ENCODE measurements at regions not wholly inside any gene's neighbourhood (a gene's known extent, or its start where the extent isn't known, plus 50 kb on each side); places are given as distances from the start of the nearest gene placed in this dataset.

DNA sequence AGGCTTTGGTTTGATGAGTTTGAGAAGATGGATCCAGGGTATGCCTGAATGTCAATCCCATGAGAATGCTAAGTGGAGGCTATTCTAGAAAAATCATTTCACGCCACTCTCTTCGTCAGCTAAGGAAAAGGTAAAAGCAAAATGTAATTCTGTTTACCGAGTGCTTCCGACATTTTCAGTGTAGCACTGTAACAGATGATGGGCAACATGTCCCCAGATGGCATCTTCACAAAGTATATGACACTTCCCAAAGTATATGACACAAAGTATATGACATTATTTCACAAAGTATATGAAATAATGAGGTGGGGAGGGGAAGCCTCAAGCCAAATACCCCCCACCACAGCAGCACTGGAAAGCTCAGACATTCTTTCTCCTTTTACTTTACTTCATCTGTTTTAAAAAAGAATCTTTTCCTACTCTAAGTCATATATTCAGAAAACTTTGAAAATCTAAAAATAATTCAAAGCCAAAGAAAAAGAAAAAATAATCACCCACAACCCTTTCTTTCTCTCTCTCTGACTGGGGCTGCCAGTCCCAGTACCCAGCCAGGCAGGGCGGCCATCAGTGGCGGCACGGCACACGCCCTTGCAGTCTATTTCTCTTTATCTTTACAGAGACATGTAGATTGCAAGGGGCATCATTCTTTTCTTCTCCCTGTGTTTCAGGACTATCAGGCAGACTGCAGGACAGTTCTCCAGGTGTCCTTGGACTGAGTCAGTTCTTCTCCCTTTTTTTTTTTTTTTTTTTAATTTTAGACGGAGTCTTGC is 179.8 kb downstream of the SNX10 start:
- POLR2A ChIA-PET (ENCODE audit: partially characterized antibody) = interaction anchor here (0.5 kb wide), 1 partner anchor 521 kb away, joined by 3 read pairs; no protein-coding TSS in a partner anchor
- no peak overlapping the region for H3K9ac ChIP-seq (replicated peaks in 1 of 4; ENCODE audit: extremely low read depth in 1 of 4, low read depth in 3 of 4, low read length in 3 of 4)
- no peak overlapping the region for H3K56ac ChIP-seq (replicated peaks; ENCODE audit: insufficient read length, low read depth, low read length)
- no peak overlapping the region for H3K4me2 ChIP-seq (ENCODE audit: insufficient read depth in 1 of 2, low read depth in 2 of 2, low read length in 2 of 2)
- no peak overlapping the region for H4K91ac ChIP-seq (replicated peaks; ENCODE audit: insufficient read length, low read length)
- H3K9me3 ChIP-seq (ENCODE audit: insufficient read depth in 2 of 2, low read depth in 1 of 2, low read length in 1 of 2) = no peaks in the 10 kb centered on the region
- no peak overlapping the region for H3K4me3 ChIP-seq (ENCODE audit: extremely low read depth in 1 of 4, insufficient read depth in 2 of 4, low read depth in 3 of 4, low read length in 4 of 4)
- no peak overlapping the region for H2BK5ac ChIP-seq (ENCODE audit: low read depth, low read length)
- no peak overlapping the region for H3K14ac ChIP-seq (ENCODE audit: insufficient read length)
- WGBS, 2 experiments (ENCODE audit: extremely low coverage in 1 of 2, insufficient coverage in 1 of 2, insufficient read length in 1 of 2, insufficient replicate concordance in 2 of 2, low coverage in 1 of 2, low lambda C conversion rate in 2 of 2, missing lambda C conversion rate in 1 of 2) = 93% methylated on average over 8 of the region's 9 CpGs; no CpG with 5 or more reads in 1 of the 2 experiments
- no peak overlapping the region for H2AFZ ChIP-seq (ENCODE audit: low read length)
- no peaks in the 10 kb centered on the region for H3K23me2 ChIP-seq (ENCODE audit: low read depth, low read length)
- no peak overlapping the region for H4K5ac ChIP-seq (ENCODE audit: insufficient read length, low read depth, low read length)
- no peaks in the 10 kb centered on the region for H3K36me3 ChIP-seq (ENCODE audit: control insufficient read depth in 2 of 4, insufficient read depth in 4 of 4, low read length in 3 of 4)
- no peaks in the 10 kb centered on the region for H4K20me1 ChIP-seq (replicated peaks in 1 of 2; ENCODE audit: control insufficient read depth in 1 of 2, insufficient read depth in 2 of 2, low read length in 2 of 2)
- H2BK12ac ChIP-seq (ENCODE audit: low read depth, low read length) = no peak overlapping the region
- no peak overlapping the region for H3K27ac ChIP-seq (ENCODE audit: low read depth, low read length)
- H2AK5ac ChIP-seq (ENCODE audit: low read depth, low read length) = no peak overlapping the region
- H3K4ac ChIP-seq (replicated peaks; ENCODE audit: insufficient read length, low read depth, low read length) = no peak overlapping the region
- H3K79me2 ChIP-seq (ENCODE audit: control insufficient read depth in 1 of 2, insufficient read depth in 2 of 2, low read length in 2 of 2) = no peaks in the 10 kb centered on the region
- no peak overlapping the region for H4K8ac ChIP-seq (ENCODE audit: extremely low read depth, insufficient read depth, low read length)
- H3K18ac ChIP-seq (ENCODE audit: extremely low read depth, low read length) = no peak overlapping the region
- DNase-seq (ENCODE audit: low read depth in 1 of 2, low spot score in 2 of 2) = no peak
- CTCF ChIA-PET (ENCODE audit: partially characterized antibody) = interaction anchor here (1.4 to 2.1 kb wide), 2 partner anchors 11 to 196 kb away, joined by 6 to 9 read pairs; no protein-coding TSS in a partner anchor
- no peaks in the 10 kb centered on the region; a peak in 1 of 7 replicates for H3K27me3 ChIP-seq (replicated peaks in 1 of 4; ENCODE audit: control insufficient read depth in 3 of 4, extremely low read depth in 1 of 4, insufficient read depth in 3 of 4, low read length in 3 of 4)
- no peak overlapping the region for H2BK120ac ChIP-seq (replicated peaks; ENCODE audit: low read depth, low read length)
- no peaks in the 10 kb centered on the region for H3K79me1 ChIP-seq (ENCODE audit: low read depth, low read length)
- H3K4me1 ChIP-seq (replicated peaks in 1 of 4; ENCODE audit: control insufficient read depth in 3 of 4, insufficient read depth in 4 of 4, low read length in 3 of 4) = no peaks in the 10 kb centered on the region
- FAIRE-seq = no peak
- no peak overlapping the region for H2BK15ac ChIP-seq (ENCODE audit: low read length)
- H3K23ac ChIP-seq (ENCODE audit: insufficient read length) = no peak overlapping the region
- no peak overlapping the region for H2BK20ac ChIP-seq (ENCODE audit: low read length)
- TF ChIP-seq RXRA (IDR thresholded peaks at IDR 0.05; ENCODE audit: insufficient read depth, low read depth, low read length) = no peak
- TF ChIP-seq EGR1 (IDR thresholded peaks at IDR 0.05; ENCODE audit: borderline replicate concordance, low read depth, low read length) = no peak
- no peak for TF ChIP-seq BCL11A (IDR thresholded peaks at IDR 0.05; ENCODE audit: low read depth in 2 of 2, low read length in 2 of 2)
- TF ChIP-seq HDAC2 (IDR thresholded peaks at IDR 0.05; ENCODE audit: borderline replicate concordance in 1 of 2, low read depth in 2 of 2, low read length in 2 of 2) = no peak
- no peak for TF ChIP-seq ATF2 (IDR thresholded peaks at IDR 0.05; ENCODE audit: low read length)
- no peak for TF ChIP-seq EP300 (IDR thresholded peaks at IDR 0.05; ENCODE audit: borderline replicate concordance in 1 of 2, low read depth in 2 of 2, low read length in 2 of 2)
- TF ChIP-seq NANOG (IDR thresholded peaks at IDR 0.05; ENCODE audit: insufficient read depth, low read depth, low read length, poor library complexity, severe bottlenecking) = no peak
- no peak for TF ChIP-seq KDM1A (IDR thresholded peaks at IDR 0.05; ENCODE audit: borderline replicate concordance, low read length)
